GM18499 (cell line): ENCODE measurements at regions not wholly inside any gene's neighbourhood (a gene's known extent, or its start where the extent isn't known, plus 50 kb on each side); places are given as distances from the start of the nearest gene placed in this dataset.

ENCODE experiments used
- ATAC-seq: cut with Tn5 transposase; IDR thresholded peaks from one replicate; pipeline ENCODE4 v1.9.1; 2021; ENCODE audit warnings: moderate number of reproducible peaks; ENCODE audit not compliant: insufficient read depth, unreplicated experiment

DNA sequence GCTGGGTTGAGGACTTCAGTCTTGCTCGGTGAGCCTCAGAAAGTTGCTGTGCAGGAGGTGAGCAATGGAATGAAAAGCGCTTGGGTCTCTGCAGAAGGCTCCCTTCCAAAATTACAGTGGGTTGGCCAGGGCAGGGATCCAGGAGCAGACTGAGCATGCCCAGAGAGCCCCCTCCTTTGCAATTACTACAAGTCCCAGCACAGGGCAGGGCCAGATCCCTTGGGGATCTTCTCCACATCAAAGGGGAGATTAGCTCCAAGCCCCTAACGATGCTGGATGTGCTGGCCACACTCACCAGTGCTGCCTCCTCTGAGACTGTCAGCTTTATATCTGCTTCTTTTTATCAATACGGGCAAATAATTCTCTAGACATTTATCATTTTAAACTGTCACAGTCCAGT is 337.5 kb downstream of the RPS24 start:
- no peak for ATAC-seq

DNA sequence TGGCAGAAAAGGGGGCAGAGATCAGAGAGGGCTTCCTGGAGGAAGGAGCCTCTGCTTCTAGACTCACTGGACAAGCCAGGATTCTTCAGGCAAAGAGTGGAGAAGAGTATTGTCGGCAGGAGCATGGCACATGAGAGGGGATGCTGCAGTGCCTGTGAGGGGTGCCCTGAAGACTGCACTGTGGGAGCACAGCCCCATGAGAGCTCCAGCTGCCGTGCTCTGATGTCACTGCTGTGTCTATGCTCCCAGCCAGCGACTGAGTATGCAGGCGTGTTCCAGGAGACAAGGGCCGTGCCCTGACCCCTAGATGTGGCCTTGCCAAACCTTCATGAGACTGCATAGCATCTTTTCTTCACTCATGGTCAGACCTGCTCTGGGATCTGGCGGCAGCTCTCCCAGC is 339.1 kb downstream of the RPS24 start:
- ATAC-seq: no peak

DNA sequence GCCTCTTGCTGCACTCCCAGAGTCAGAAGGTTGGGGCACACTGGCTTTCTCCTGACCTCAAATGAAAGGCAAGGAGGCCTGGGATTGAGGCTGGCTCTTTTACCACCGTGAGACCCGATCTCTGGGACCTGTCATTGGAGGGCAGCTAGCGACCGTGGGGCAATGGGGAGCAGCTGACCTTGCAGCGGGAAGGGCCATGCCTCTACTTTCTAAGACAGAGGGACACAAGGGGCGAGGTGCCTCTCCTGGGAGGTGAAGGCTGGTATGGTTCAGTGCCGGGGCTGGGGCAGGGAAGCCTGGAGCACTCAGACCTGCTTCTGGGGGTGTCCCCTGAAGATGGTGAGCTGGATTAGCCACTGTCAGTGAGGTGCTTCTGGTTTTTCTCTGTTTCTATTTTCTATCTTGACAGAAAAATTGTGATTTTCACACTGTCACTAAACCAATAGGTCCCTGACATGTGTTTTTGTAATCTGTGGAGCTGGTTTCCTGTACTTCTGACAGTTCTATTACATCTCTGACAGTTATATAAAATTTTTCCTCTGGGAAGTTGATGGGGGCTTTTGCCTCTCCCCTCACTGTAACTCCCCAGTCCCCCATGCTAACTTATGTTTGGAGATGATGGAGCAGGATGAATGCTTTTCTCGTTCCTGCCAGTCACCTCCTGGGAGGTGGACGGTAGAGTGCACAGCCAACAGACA is 340.8 kb downstream of the RPS24 start:
- no peak for ATAC-seq

DNA sequence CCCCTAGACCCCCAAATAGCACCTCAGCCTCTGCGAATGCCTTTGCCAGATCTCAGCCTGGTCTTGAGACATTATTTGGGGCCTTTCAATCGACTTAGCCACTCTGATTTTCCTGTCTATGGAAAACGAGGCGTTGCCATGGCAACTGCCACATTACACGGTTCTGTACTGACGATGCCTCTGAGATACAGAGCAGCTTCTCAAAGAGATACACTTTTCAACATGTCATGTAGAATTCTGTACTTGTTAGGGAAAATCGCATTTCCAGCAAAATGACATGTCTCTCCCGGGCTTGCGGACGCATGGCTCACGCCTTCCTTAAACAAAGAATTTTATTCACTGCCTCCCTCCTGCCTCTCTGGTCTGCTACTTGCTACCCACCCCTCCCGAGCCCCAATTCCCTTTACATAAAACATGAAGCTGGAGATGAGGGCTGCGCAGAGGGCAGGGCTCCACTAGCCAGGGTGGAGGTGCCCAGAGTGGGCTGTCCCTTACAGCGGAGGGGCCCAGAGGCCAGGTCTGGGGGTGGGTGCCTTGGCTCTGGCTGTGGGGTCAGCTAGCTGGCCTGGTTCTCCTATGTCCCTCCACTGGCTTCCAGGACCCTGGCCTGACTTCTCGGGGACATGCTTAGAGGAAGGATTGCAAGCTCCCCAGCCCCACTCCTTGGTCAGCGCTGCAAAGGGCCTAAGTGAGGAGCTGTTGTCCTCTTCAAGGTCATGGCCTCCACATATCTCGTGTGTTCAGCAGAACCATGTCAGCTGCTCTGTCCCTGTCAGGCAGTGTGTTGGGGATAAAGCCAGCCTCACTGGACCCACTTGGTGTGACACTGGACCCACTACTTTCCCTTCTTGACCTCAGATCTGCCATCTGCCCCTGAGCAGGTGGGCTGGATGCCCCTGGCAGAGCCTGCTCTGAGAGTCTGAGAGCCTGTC is 342.5 kb downstream of the RPS24 start:
- ATAC-seq: no peak

GRCh38 chr10:78377356-78377755 is 343.7 kb downstream of the RPS24 start:
- ATAC-seq: no peak

DNA sequence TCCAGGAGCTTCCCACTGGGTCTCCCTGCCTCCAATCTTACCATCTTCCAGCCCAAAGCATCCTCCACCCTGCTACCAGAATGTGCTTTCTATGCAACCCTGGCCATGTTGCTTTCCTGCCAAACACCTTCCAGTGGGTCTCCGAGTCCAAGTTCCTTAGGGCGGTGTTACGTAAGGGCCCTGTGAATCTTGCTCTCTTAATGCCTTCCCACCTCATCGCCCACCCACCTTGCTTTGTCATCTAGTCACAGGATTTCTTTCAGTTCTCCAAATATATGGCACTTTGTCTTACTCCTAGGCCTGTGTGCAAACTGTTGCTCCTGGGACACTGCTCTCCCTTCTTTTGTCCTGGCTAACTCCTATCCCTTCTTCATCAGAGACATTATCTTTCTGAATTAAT is 344.5 kb downstream of the RPS24 start:
- no peak for ATAC-seq

GRCh38 chr10:78381107-78381506 is 347.4 kb downstream of the RPS24 start:
- ATAC-seq: no peak

- ATAC-seq: no peak
Observed at GRCh38 chr10:78382047-78382446, 348.4 kb downstream of the RPS24 start.

DNA sequence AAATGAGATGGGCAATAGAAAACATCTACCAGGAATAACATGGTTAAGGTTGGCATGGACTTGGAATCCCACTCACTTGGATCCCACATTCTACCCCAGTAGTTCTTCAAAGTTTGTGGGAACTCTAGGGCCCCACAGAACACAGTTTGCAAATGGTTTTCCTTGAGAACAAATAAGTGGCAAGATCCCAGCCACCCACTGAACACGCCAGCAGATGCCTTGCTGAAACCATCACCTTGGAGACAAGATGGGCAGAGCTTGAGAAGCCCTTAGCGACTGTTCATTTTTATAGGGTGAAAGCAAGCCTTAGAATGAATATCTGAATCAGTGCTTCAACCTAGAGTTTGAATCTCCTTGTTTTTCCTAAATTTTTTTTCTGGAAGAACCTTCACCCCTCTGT is 349.1 kb downstream of the RPS24 start:
- ATAC-seq: no peak

DNA sequence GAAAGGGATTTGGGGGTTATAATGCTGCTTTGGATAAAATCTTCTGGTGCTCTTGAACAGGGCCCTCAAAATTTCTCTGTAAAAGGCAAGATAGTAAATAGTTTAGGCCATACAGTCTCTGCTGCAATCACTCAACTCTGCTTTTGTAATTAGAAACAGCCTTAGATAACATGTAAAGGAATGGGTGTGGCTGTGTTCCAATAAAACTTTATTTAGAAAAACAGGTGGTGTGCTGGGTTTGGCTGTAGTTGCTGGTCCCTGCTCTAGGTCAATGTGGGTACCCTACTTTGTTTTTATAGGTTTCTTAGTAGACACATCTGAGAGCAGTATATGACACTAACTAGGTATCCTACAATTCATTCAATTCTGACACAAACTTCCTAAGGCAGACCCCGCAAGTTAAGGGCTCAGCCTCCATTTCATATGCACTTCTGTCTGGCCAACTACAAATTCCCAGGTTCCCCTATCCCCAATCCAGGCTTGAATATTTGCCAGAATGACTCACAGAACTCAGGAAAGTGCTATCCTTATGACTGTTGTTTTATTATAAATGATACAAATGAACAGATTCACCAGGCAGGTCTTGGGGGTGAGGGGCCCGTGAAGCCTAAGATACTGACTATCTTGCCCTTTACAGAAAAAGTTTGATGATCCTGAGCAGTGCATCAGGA is 349.9 kb downstream of the RPS24 start:
- no peak for ATAC-seq

DNA sequence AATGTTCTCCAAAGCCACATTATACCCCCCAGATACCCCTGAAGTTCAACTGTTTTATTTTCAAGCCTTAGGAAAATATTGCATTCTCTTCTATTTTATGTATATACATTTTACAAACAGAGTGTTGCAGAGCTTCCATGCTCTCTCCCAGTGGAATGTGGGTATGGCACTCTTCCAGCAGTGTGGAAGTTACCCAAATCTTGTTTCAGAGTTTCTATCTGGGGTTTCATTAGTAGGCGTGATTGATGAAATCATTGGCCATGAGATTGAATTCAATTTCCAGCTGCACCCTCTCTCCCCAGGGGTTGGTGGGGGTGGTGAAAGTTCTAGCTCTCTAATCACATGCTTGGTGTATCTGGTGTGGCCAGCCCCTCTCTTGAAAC is 350.4 kb downstream of the RPS24 start:
- ATAC-seq: no peak

DNA sequence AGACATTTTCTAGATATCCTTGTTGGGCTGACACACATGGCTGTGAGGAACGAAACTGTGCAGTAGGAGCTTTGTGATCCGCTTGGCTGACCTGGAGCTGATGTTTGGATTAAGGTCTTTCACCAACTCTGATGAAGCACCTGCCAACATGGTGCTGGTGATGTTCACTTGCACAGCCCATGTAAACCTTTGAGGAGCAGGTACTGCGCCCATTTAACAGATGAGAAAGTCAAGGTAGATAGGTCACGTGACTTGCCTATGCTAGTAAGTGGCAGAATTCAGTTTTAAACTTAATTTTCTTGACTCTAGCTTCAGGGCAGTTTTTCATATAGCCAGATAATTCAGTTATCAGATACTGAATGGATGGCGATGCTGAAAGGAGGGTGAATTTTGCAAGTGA is 351.9 kb downstream of the RPS24 start:
- ATAC-seq: no peak

DNA sequence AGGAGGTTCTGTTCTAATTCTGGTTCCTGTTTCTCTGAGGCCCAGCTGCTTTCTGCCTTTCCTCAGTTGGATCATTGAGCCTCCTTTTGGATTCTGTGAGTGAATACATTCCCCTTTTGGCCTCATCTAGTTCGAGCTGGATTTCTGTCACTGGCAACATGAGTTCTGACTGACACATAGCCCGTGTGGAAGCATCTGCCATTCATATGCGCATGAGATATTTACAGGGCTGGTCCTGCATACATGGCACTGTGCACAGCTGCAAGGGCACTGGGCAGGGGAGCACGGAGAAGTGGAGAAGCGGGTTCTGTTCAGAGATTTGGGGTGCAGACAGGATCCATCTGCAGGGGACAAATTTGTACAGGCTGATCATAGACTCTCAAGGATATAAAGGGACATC is 352.8 kb downstream of the RPS24 start:
- no peak for ATAC-seq

- ATAC-seq: no peak
Observed at GRCh38 chr10:78388331-78389050, 354.8 kb downstream of the RPS24 start.

DNA sequence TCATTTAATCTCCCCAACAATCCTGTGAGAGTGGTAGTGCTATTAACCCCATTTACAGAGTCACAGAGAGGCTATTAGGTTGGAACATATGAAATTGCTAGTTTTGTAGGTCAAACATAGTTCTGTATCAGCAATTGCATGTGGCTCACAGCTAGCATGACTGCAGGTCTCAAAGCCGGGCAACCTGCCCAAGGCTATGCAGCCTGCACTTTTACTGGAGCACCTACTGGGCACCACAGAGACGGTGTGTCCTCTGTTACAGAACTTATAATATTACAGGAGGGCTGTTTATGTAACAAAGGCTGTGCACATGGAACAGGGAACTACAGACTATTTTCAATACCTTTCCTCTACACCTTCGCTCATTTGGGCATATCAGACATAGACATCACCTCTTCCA is 355.8 kb downstream of the RPS24 start:
- ATAC-seq: no peak

GRCh38 chr10:78390051-78390450 is 356.4 kb downstream of the RPS24 start:
- ATAC-seq: no peak

DNA sequence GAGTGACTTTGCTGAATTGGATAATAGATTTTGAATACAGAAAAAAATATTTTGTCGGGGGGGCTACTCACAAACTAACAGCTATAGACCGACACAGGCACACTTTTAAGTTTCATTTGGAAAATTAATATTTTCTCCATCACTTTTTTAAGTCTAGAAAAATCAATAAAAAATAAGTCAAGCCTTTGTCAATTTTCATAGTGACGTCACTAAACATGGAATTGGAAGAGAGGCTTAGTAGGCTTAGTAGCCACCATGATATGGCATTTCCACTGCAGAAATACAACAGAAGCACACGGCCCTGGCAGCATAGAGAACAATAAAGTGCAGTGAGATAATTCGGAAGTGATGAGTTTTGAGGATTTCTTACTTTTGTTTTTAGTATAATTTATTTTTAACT is 357.2 kb downstream of the RPS24 start:
- no peak for ATAC-seq

DNA sequence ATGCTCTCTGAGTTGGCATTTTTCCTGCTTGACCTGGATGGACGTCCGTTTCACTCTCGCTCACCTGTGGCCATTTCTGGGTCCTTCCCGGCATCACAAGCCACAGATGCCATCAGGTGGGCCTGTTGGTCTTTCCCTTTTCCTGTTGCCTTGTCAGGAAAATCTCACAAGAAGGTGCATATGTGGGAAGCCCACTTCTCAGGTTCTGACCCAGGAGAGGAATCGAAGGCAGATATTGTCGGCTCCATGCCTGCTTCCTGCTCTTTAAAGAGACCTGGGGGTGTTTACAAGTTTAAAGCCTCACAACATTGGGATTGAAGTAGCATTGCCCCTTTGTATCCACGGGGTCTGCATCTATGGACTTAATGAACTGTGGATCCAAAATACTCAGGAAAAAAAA is 357.9 kb downstream of the RPS24 start:
- ATAC-seq: no peak

DNA sequence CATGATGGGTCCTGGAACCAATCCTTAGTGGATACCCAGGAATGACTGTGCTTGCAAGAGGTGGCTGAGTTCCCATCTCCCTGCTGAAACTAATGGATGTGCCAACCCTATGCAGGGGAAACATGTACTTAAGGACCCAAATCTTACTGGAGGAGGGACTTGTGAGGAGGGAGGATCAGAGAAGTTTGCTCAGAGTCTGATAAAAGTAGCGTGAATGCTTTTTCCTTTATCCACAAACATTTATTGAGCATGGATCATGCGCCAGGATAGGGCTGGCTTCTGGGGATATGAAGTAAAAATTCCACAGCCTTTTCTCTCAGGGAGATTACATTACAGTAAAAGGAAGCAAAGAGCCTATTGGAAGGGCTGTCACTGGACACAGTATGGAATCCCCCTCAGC is 358.5 kb downstream of the RPS24 start:
- ATAC-seq: no peak

DNA sequence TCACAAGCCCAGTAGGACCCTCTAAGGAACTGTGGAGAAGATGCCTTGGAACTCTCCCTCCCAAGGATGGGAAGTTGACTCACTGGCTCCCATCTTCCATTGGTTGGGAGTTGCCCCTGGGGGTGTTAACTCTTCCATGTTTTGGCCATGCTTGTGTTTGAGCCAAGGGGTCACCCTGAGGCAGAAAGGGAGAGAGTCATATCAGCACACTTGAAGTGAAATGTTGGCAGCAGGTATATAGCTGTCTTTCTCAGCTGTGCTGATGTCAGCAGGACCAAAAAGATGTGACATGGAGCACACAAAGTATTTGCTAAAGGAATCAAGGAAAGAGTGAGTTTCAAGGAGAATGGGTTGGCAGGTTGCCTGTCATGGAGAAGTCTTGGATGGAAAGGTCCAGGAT is 359.4 kb downstream of the RPS24 start:
- ATAC-seq: no peak

GRCh38 chr10:78394047-78394446 is 360.4 kb downstream of the RPS24 start:
- ATAC-seq: no peak
